ENCODE measurements at regions not wholly inside any gene's neighbourhood (a gene's known extent, or its start where the extent isn't known, plus 50 kb on each side); places are given as distances from the start of the nearest gene placed in this dataset.

- Histone ChIP-seq H3K36me3 (no peaks in the 10 kb centered on the region), H3K9me3 (no peaks in the 10 kb centered on the region), H3K27me3 (peaks cover 0 to 49% (median 30%) of the 10 kb centered on the region in 7 donors), H3K4me3 (no peak overlapping the region), H3K4me1 (no peaks in the 10 kb centered on the region), H3K27ac (no peak overlapping the region)
- 72 to 76% methylated on average over 12 of the region's 12 CpGs for WGBS, 2 donors
- no peak for ATAC-seq
- no peak for DNase-seq
- intact Hi-C loops (cut with DNase I) = no loop called here
- no peak for TF ChIP-seq CTCF (IDR thresholded peaks at IDR 0.05)
Observed at GRCh38 chr10:131548176-131548575, 236.7 kb upstream of the TCERG1L start.

- DNase-seq = no peak
- intact Hi-C loops (cut with DNase I) = no loop called here
- Histone ChIP-seq H3K9me3 (no peaks in the 10 kb centered on the region), H3K27me3 (peaks cover 0 to 44% (median 28%) of the 10 kb centered on the region in 7 donors), H3K4me1 (no peaks in the 10 kb centered on the region), H3K4me3 (no peak overlapping the region), H3K36me3 (no peaks in the 10 kb centered on the region), H3K27ac (no peak overlapping the region)
- no peak for ATAC-seq
- TF ChIP-seq CTCF (IDR thresholded peaks at IDR 0.05) = no peak
- 87 to 88% methylated on average over 8 of the region's 8 CpGs for WGBS, 2 donors
Observed at GRCh38 chr10:131549116-131549515, 237.6 kb upstream of the TCERG1L start.

GRCh38 chr10:131553121-131553520 lies 241.6 kb upstream of the TCERG1L start:
- ATAC-seq (no peak), DNase-seq (no peak)
- intact Hi-C loops (cut with DNase I) = no loop called here
- H3K9me3 ChIP-seq = no peaks in the 10 kb centered on the region
- peaks cover 0 to 23% (median 6%) of the 10 kb centered on the region in 7 donors for H3K27me3 ChIP-seq
- H3K4me1 ChIP-seq = no peaks in the 10 kb centered on the region
- H3K36me3 ChIP-seq = no peaks in the 10 kb centered on the region
- H3K4me3 ChIP-seq = no peak overlapping the region
- 63 to 70% methylated on average over 6 of the region's 6 CpGs for WGBS, 2 donors
- no peak for TF ChIP-seq CTCF (IDR thresholded peaks at IDR 0.05)
- H3K27ac ChIP-seq = no peak overlapping the region

GRCh38 chr10:131553581-131553980 lies 242.1 kb upstream of the TCERG1L start:
- DNase-seq (no peak), ATAC-seq (no peak)
- Histone ChIP-seq H3K27ac (no peak overlapping the region), H3K9me3 (no peaks in the 10 kb centered on the region), H3K4me1 (no peaks in the 10 kb centered on the region), H3K36me3 (no peaks in the 10 kb centered on the region), H3K4me3 (no peak overlapping the region), H3K27me3 (peaks cover 0 to 20% (median 6%) of the 10 kb centered on the region in 7 donors)
- intact Hi-C loops (cut with DNase I) = no loop called here
- WGBS, 2 donors = 70 to 78% methylated on average over 8 of the region's 8 CpGs
- TF ChIP-seq CTCF (IDR thresholded peaks at IDR 0.05) = no peak

Data from heart right ventricle (tissue), 16 donors.